ENCODE measurements at regions not wholly inside any gene's neighbourhood (a gene's known extent, or its start where the extent isn't known, plus 50 kb on each side); places are given as distances from the start of the nearest gene placed in this dataset.

- TF ChIP-seq CTCF (IDR thresholded peaks at IDR 0.05; ENCODE audit: insufficient read depth, low read length, missing control alignments) = no peak
- ChIA-PET POLR2A (no interaction called here), CTCF (no interaction called here)
- no peak overlapping the region for H3K4me3 ChIP-seq (ENCODE audit: low read depth, low read length)
- no peak for DNase-seq (ENCODE audit: low read depth, low spot score)
Observed at GRCh38 chr7:91330191-91330808, 66.1 kb downstream of the FZD1 start.

GRCh38 chr7:91330866-91331265 is 66.6 kb downstream of the FZD1 start:
- H3K4me3 ChIP-seq (ENCODE audit: low read depth, low read length) = no peak overlapping the region
- no peak for DNase-seq (ENCODE audit: low read depth, low spot score)
- CTCF ChIA-PET = no interaction called here
- no peak for TF ChIP-seq CTCF (IDR thresholded peaks at IDR 0.05; ENCODE audit: insufficient read depth, low read length, missing control alignments)
- POLR2A ChIA-PET = no interaction called here

GRCh38 chr7:91336106-91336505 is 71.9 kb downstream of the FZD1 start:
- no peak for DNase-seq (ENCODE audit: low read depth, low spot score)
- ChIA-PET CTCF (interaction anchor here (1.0 to 1.4 kb wide), 2 partner anchors 11 to 13 kb away, joined by 3 read pairs; no protein-coding TSS in a partner anchor), POLR2A (no interaction called here)
- TF ChIP-seq CTCF (IDR thresholded peaks at IDR 0.05; ENCODE audit: insufficient read depth, low read length, missing control alignments) = no peak
- H3K4me3 ChIP-seq (ENCODE audit: low read depth, low read length) = no peak overlapping the region

- DNase-seq (ENCODE audit: low read depth, low spot score) = no peak
- ChIA-PET POLR2A (no interaction called here), CTCF (no interaction called here)
- no peak overlapping the region for H3K4me3 ChIP-seq (ENCODE audit: low read depth, low read length)
- TF ChIP-seq CTCF (IDR thresholded peaks at IDR 0.05; ENCODE audit: insufficient read depth, low read length, missing control alignments) = no peak
Observed at GRCh38 chr7:91338226-91339020, 74.2 kb downstream of the FZD1 start.

- DNase-seq (ENCODE audit: low read depth, low spot score) = no peak
- ChIA-PET POLR2A (no interaction called here), CTCF (no interaction called here)
- no peak overlapping the region for H3K4me3 ChIP-seq (ENCODE audit: low read depth, low read length)
- TF ChIP-seq CTCF (IDR thresholded peaks at IDR 0.05; ENCODE audit: insufficient read depth, low read length, missing control alignments) = no peak
Observed at GRCh38 chr7:91342346-91342745, 78.1 kb downstream of the FZD1 start.

GRCh38 chr7:91343420-91343960 is 79.3 kb downstream of the FZD1 start:
- POLR2A ChIA-PET = no interaction called here
- H3K4me3 ChIP-seq (ENCODE audit: low read depth, low read length) = no peak overlapping the region
- no peak for DNase-seq (ENCODE audit: low read depth, low spot score)
- TF ChIP-seq CTCF (IDR thresholded peaks at IDR 0.05; ENCODE audit: insufficient read depth, low read length, missing control alignments) = no peak
- CTCF ChIA-PET = no interaction called here

All from AG04449 (cell line).